Mucosa of gallbladder (tissue), 1 donor: ENCODE measurements at regions not wholly inside any gene's neighbourhood (a gene's known extent, or its start where the extent isn't known, plus 50 kb on each side); places are given as distances from the start of the nearest gene placed in this dataset.
"Not testable (repeated sequence)": the region's sequence is repeated elsewhere in the genome, so short reads cannot be mapped to it uniquely, and the experiment has no call there.

Experiments used
- DNase-seq: peaks from one replicate; pipeline ENCODE4 v3.0.0-alpha.2; 2020; ENCODE audit warnings: low spot score
- donor health status: DM: no; HTN: no; CAD: no.

DNA sequence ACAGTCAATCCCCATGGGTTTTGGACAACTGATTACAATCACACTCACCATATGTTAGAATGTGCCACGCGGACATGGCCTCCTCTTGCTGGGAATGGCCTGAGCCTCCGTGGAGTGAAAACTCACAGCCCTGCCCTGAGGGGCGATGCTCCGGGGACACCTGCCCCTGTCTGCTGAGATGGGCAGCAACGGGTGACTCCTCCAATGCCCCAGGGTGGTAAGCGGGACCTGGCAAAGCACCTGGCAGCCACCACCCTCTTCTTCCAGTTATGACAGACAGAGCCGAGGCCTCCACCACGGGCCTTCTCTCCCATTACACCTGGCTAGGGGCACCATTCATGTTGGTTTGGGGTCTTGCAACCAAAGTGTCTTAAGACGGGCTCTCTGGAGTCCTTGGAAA is 94.9 kb upstream of the COL5A1 start:
- no peak for DNase-seq

DNA sequence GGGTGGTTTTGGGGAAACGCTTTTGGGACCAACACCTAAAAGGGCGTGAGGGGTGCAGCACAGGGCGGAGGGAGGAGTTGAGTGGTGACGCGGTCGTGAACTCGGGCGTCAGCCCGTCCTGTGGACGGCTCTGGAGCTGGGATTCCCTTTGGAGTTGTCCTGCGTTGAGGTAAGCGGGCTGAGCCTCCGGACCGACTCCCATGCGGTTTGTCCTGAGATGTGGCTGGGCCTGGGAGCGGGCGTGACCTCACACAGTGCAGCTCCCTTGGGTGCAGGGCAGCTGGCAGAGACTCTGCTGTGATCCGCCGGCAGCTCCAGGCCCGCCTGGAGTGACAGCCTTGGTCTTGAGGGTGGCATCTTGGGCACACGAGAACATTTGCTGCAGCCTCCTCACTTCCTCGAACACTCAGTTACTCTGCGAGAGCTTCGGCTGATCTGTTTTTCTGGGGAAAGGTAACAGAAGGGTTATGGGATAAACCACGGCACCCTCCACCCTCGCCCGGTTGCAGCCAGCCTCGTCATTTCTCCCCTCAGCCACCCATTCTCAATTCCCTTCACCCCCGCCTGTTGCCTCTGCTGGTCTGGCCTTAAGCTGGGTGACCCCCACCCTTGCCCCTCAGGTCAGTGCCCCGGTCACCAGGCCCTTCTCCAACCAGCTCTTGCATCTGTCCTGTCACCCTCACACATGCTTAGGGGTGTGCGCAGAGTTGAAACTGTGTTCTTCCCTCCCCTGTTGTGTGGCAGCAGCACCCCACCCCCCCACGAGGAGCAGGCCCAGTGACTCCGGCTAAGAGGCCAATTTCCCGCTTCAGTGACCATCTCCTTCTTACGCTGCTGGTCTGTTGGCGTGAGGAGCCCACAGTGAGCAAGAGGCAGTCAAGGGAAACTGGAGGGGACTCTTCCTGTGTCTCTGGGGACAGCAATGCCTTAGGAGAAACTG is 94.2 kb upstream of the COL5A1 start:
- no peak for DNase-seq

DNA sequence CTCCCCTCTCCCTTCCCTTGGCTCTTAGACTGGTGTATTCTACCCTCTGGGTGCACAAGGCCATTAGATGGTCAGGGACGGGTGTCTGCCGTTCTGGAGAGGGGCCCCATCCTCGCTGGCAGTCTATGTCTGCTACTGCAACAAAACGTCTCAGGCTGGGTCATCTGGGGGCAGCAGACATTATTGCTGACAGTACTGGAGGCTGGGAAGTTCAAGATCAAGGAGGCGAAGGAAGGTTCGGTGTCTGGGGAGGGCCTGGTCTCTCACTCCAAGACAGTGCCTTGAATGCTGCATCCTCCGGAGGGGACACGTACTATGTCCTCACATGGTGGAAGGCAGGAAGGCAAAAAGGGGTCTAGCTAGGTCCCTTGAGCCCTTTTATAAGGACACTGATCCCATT is 93.4 kb upstream of the COL5A1 start:
- no peak for DNase-seq

DNA sequence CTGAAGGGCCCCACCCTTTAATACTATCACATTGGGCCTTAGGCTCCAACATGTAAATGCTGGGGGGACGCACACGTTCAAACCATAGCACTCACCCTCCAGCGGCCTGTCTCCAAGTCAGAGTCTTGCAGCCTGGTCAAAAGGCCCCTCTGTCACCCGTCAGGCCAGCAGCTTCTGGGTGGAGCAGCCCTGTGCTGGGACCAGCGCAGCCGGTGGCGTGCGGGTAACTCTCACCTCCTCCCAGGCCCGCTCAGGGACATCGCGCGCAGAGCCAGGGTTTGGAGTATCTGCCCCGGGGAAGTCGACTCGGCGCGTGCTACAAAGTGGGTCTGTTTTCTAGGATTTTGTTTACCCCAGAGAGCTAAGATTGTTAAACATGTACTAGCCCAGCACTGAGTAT is 93.0 kb upstream of the COL5A1 start:
- no peak for DNase-seq

DNA sequence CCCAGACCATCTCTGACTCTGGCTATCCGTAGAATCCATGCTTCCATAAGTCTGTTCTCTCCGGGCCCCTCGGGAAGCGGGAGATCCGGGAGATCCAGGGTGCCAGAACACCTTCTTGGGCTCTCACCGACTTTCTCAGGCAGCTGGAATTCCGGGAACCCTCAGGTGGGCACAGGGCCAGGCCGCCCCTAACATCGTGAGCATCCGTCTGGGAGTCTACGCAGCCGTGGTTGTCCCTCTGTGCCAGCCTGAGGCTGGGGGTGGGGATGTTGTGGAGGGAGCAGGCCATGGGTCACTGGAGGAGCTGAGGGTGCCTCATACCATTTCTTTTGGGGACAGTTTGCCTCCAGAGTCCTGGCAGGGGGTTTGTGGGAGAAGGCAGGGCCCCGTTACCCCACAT is 92.3 kb upstream of the COL5A1 start:
- no peak for DNase-seq

DNA sequence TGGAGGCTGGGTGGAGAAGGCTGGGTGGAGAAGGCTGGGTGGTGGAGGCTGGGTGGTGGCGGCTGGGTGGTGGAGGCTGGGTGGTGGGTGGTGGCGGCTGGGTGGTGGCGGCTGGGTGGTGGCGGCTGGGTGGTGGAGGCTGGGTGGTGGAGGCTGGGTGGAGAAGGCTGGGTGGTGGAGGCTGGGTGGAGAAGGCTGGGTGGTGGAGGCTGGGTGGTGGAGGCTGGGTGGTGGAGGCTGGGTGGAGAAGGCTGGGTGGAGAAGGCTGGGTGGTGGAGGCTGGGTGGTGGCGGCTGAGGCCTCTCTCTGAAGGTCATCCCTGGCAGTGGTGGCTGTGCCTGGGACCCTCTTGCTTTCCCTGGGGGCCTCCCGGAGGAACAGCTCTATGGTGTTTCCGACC is 91.5 kb upstream of the COL5A1 start:
- DNase-seq = not testable (repeated sequence)

DNA sequence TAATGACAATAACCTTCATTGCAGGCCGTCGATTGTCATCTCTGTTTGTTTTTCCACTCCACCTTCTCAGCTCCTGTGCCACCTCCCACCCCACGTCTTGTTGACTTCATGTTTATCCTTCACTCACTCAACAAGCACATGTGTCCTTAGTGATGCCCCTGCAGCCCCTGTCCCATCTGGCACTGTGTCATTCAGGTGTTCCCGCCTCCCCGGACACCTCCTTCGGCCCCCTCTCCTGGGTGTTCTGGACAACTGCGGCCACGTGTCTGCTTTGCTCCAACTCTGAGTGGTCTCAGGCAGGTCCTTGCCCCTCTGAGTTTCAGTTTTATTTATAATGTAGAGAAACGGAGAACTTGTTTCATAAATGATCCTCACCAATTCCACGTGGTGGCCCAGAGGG is 91.0 kb upstream of the COL5A1 start:
- DNase-seq = no peak

DNA sequence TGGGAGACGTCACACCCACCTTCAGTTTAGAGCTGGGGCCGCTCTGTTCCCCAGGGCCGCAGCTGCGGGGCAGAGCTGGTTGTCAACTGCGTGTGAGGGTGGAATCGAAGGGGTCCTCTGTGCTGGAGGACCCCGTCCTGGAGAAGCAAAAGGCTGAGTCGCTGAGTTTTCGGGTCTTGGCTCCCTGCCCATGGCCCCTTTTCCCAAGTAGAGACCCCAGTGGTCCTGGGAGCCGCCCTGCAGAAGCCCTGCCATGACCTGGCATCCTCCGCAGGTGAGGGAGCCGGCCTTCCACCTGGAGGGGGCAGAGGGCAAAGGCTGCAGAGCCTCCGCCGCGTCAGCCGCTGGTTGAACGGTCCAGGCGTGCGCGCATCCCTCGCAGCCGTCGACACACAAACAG is 90.4 kb upstream of the COL5A1 start:
- no peak for DNase-seq

DNA sequence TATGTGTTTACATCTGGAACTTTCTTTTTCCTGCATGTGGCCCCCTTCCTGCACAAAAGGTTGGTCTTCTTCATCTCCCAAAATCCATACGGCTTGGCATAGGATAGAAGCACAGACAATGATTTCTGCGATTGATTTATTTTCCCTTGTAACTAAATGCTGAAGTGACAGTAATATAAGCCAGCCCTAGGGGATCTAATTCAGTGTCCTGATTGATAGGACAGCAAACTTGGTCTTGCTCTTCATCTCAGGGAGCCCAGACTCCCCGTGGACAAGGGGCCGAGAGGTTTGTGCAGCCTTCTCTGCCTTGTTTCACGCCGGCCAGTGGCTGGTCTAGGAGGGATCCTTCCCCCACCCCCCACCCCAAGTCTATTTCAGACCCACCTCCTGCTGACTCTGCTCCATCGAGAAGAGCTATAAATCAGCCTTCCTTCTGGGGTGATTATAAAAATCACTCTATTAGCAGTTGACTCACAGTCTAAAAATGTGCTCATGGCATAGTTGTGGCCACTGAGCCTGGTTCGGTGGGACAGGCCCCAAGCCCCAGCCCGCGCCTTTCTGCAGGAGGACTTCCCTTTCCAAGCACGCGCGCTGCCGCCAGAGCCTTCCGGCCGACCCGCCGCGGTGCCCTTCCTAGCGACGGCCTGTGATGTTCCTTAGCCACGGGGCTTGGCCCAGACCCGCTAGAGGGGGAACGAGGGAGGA is 89.8 kb upstream of the COL5A1 start:
- no peak for DNase-seq

DNA sequence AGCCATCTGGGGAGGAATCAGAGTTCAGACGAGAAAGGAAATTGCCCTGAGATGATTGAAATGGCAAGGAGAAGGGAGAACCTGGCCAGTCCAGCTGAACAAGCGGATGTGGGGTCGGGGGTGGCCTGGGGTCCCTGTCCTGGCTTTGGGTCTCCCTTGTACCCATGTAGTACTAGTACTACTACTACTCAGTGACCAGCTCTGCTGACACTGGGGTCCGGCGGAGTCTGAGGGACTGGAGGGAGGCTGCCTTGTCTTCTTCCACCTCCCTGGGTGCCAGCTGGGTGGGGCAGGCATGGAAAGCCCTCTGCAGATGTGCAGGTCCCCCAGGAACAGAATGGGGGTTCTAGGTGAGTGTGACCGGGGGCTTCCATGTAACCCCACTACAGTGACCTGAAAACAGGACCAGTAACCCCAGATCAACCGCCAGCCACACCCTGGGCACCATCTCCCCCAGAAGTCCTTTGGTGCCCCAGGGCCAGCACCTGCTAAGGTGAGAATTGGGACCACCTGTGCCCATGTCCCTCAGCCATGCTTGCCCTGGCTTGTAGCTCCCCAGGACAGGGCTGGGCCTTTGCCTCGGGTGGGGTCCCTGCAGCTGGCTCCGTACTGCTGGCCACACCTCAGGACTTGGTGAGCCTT is 89.1 kb upstream of the COL5A1 start:
- DNase-seq = no peak

DNA sequence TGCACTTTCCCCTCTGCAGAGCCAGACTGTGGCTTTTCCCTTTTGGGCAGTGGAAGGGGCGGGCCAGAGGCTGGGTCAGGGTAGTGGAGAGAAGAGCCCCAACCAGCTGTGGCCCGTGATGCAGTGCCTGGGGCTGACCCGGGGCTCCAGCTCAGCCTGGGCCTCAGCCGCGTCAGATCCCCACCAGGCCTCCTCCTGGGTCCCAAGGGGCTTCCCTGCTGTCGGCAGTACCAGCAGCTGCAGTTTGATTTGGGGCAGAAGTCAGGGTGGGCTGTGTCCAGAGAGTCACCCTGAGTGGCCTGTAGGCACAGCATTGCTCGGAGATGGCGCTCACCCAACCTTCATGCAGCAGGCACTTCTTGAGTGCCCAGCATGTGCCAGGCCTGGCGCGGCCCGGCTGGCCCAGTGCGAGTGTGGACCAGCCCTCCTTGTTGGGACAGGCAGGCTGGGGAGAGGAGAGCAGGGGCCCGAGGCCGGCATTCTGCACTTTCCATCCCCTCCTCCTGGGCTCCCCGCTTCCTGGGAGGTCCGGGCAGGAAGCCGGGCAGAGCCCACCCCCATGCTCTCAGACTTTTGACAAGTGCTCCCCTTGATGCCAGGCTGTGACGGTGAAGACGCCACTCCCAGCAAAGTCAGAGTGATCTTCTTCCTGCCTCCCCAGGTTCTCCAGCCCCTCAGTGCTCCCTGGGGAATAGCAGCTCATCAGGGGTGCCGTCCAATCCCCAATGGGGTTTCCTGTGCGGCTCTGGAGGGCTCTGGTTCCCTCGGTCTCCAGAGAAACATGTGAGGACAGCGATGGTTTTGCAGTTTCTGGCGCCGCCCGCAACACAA is 88.3 kb upstream of the COL5A1 start:
- no peak for DNase-seq

DNA sequence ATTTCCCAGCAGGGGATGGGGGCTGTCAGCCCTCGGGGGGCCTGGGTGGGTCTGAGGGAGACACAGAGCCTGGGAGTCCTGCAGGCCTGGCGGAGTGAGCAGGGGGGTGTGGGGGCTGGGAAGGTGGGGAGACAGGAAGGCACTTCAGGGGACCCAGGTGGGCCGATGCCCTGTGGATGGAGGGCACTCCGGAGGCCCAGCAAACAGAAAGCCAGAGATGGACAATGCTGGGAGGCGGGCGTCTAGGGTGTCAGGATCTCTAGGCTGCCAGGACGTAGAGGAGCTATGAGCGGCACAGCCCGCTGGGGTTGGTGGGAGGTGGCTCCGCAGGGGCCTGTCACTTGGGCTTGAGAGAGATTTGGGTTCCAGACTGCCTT is 87.6 kb upstream of the COL5A1 start:
- no peak for DNase-seq

DNA sequence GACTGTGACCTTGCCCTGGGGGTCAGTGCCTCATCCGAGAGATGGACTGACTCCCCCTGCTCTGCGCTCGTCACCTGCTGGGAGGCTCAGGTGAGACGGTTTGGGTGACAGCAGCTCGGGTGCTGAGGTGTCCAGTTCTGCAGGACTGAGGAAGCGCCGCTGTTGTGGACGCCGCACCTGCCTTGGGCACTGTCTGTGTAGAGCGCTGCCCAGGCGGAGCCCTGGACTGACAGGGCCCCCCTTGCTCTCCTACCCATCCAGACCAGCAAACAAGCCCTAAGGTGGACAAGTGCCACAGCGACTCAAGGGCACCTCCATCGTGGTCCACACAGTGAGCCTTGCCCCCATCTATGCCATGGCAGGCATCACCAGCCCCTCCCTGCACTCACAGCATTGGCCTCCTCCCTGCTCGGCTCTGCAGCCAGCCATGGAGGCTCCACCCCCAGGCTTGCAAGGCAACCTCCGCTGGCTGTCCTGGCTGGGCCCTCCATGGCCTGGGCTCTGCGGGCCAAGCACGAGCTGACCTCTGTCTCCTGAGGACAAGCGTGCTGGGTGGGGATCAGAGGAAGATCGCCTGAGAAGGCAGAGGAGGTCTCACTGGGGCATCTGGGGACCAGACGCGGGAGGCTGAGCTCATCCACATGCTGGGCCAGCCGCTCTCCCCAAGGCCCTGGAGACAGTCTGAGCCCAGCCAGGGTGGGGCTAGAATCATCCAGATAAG is 87.1 kb upstream of the COL5A1 start:
- DNase-seq = no peak

DNA sequence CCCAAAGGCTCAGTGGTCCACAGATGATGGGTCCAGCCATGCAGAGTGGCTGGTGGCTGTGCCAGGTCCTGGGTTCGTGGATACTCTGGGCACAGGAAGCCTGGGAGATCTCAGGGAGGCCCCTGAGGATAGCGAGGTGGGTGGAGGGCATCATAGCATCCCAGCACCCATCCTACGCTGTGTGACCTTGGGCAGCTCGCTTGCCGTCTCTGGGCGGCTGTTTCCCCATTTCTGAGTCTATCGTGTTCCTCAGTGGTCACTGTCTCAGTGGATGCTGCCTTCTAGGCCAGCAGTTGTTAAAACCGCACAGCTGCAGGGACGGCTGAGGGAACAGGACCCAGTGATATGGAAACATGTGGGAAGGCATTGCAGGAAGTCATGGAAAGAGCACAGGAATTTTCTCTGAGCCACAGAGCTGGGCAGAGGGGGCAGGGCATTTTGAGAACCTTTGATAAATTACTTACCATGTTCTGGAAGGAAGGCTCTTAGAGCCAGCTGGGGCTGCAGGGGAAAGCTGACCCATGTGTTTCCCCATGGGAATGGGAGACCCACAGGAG is 86.4 kb upstream of the COL5A1 start:
- no peak for DNase-seq

DNA sequence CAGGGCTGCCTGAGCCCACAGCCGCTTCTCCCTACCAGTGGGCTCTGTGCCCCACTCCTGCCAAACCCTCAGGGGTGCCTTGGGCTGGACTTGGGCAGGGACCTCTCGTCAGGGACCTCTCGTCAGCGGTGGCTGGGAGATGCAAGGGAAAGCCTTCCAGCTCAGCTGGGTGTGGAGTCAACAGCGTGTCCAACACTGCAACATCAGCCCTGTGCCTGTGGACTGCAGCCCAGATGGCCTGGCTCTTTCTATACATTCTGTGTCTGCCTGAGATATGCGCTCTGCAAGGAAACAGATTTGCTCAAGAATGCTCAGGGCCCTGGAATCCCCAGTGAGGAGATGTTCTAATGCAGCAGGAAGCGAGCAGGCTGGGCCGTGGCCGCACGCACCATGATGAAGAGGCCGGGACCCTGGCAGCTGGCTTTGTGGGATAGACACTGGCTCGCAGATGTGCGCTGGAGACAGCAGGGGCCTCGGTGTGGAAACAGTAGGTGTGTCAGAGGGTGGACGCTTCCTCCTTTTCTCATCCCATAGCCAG is 85.0 kb upstream of the COL5A1 start:
- no peak for DNase-seq

DNA sequence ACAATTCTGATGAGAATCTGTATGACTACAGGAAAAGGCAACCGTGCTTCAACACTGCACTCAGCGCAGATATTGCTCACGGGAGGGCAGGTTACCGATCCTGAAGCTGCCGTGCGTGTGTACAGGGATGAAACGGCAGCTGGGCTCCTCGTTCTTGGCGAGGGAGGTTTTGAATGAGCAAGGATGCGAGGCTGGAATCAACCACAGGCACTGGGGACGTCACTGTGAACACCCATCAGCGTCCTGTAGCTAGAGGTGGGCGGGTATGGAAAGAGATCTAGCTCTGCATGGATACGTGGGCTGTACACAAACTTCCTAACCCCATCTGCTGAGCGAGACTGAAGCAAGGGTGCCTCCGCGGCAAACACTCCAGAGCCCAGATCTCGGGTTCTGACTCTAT is 84.3 kb upstream of the COL5A1 start:
- no peak for DNase-seq

DNA sequence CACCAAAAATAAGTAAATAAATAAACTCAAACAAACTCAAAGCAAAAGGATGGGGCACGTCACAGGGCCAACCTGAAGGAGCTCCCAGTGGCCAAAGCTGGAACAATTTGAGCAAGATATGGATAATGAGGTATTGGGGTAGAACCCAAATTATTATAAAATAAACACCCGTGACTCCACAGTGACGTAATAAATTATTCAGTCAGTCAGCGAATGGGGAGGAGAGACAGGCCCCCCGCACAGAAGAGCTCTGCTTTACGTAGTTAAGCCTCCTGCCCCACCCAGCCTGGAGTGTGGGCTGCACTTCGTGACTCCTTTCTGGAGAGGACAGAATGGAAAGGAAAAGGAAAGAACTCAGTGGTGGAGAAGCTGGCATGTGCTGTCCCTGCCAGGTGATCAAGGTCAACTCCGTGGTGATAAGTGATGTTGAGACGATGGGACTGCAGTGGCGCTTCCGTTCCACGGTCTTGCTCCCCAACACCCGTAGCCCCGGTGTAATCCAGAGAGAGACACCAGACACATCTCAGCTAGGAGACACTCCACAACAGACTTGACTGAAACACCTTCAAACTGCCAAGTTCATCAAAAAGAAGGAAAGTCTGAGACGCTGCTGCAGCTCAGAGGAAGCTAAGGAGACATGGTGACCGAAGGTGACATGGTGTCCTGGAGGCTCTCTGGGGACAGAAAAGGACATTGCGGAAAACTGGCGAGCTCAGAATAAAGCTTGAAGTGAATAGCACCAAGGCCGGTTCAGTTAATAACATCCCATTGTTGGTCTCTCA is 83.3 kb upstream of the COL5A1 start:
- DNase-seq = no peak

DNA sequence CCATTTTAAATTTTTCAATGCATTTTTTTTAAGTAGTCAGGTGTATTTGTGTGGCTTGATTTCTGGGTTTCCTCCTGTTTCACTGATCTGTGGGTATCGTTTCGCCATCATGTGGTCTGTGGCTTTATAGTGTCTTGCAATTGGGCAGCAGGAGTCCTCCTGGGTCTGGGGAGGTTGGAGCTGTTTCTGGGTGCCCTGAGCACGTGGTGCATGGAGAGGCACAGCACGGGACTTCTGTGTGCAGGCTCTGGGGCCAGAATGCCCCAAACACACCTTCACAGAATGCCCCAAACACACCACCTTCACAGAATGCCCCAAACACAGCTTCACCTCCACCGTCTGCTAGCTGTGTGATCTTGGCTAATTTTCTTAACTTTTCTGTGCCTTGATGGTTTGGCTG is 82.6 kb upstream of the COL5A1 start:
- DNase-seq = no peak

DNA sequence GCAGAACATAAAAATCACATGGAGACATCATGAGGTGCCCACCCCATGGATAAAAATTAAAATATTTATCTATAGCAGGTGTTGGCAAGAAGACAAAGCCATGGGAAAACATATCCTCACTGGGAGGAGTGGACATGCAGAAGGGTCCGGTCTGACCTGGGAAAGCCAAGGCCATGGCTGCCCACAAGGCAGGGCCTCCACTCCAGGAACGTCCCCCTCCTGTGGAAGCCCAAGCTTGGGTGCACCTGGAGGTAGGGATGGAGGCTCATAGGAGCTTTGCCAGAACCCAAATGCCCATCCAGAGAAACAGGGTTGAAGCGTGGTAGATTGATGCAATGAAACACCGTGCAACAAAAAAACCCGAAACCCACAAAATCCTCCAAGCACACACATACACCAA is 81.4 kb upstream of the COL5A1 start:
- DNase-seq = no peak

DNA sequence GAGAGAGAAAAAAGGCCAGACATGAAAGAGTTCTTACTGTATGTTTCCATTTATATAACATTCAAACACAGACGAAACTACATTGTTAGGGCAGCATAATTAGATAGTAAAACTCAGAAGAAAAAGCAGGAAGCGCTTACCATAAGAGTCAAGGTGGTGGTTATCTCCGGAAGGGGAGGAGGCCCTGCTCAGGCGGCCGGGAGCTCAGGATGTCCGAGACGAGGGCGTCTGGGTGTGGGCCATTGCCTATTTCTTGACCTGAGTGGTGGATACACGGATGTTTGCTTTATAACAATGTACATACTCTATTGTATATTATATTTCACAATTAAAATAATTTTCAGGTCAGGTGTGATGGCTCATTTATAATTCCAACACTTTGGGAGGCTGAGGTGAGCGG is 80.9 kb upstream of the COL5A1 start:
- DNase-seq = no peak
